ENCODE measurements at regions not wholly inside any gene's neighbourhood (a gene's known extent, or its start where the extent isn't known, plus 50 kb on each side); places are given as distances from the start of the nearest gene placed in this dataset.

- H2BK15ac ChIP-seq (ENCODE audit: low read length), result 0 out of 2 replicates have a peak overlapping the region, but pooled peaks have one; percentile 12
- H4K5ac ChIP-seq (ENCODE audit: insufficient read length, low read depth, low read length), result no peak overlapping the region
- DNase-seq (ENCODE audit: low read depth in 1 of 2, low spot score in 2 of 2) (no peak), FAIRE-seq (no peak)
- peaks cover 0 to 1% (median 0%) of the 10 kb centered on the region in 4 experiments; a peak in 2 of 7 replicates for H3K27me3 ChIP-seq (replicated peaks in 1 of 4; ENCODE audit: control insufficient read depth in 3 of 4, extremely low read depth in 1 of 4, insufficient read depth in 3 of 4, low read length in 3 of 4)
- no peak overlapping the region for H3K4me3 ChIP-seq (ENCODE audit: extremely low read depth in 1 of 4, insufficient read depth in 2 of 4, low read depth in 3 of 4, low read length in 4 of 4)
- no peak overlapping the region for H4K8ac ChIP-seq (ENCODE audit: extremely low read depth, insufficient read depth, low read length)
- no peak overlapping the region for H4K91ac ChIP-seq (replicated peaks; ENCODE audit: insufficient read length, low read length)
- H3K23me2 ChIP-seq (ENCODE audit: low read depth, low read length), result 0 out of 2 replicates have a peak, but pooled peaks cover 4% of the 10 kb centered on the region
- no peaks in the 10 kb centered on the region for H4K20me1 ChIP-seq (replicated peaks in 1 of 2; ENCODE audit: control insufficient read depth in 1 of 2, insufficient read depth in 2 of 2, low read length in 2 of 2)
- no peak overlapping the region for H3K14ac ChIP-seq (ENCODE audit: insufficient read length)
- no peak overlapping the region for H3K4ac ChIP-seq (replicated peaks; ENCODE audit: insufficient read length, low read depth, low read length)
- no peak overlapping the region for H2AFZ ChIP-seq (ENCODE audit: low read length)
- WGBS, 2 experiments (ENCODE audit: extremely low coverage in 1 of 2, insufficient coverage in 1 of 2, insufficient read length in 1 of 2, insufficient replicate concordance in 2 of 2, low coverage in 1 of 2, low lambda C conversion rate in 2 of 2, missing lambda C conversion rate in 1 of 2), result 93% methylated on average over 3 of the region's 3 CpGs; no CpG with 5 or more reads in 1 of the 2 experiments
- no peak overlapping the region for H2BK5ac ChIP-seq (ENCODE audit: low read depth, low read length)
- H3K79me2 ChIP-seq (ENCODE audit: control insufficient read depth in 1 of 2, insufficient read depth in 2 of 2, low read length in 2 of 2), result no peaks in the 10 kb centered on the region
- no peak overlapping the region for H3K27ac ChIP-seq (ENCODE audit: low read depth, low read length)
- no peak overlapping the region for H3K23ac ChIP-seq (ENCODE audit: insufficient read length)
- ChIA-PET CTCF (ENCODE audit: partially characterized antibody) (interaction anchor here (0.8 kb wide), 1 partner anchor 37 kb away, joined by 3 read pairs; no protein-coding TSS in a partner anchor), POLR2A (ENCODE audit: partially characterized antibody) (no interaction called here)
- no peak overlapping the region for H3K4me2 ChIP-seq (ENCODE audit: insufficient read depth in 1 of 2, low read depth in 2 of 2, low read length in 2 of 2)
- no peak overlapping the region for H2BK20ac ChIP-seq (ENCODE audit: low read length)
- no peak overlapping the region for H3K9ac ChIP-seq (replicated peaks in 1 of 4; ENCODE audit: extremely low read depth in 1 of 4, low read depth in 3 of 4, low read length in 3 of 4)
- H3K79me1 ChIP-seq (ENCODE audit: low read depth, low read length), result no peaks in the 10 kb centered on the region
- 0 out of 8 replicates have a peak, but pooled peaks cover 0 to 3% (median 0%) of the 10 kb centered on the region in 4 experiments for H3K36me3 ChIP-seq (ENCODE audit: control insufficient read depth in 2 of 4, insufficient read depth in 4 of 4, low read length in 3 of 4)
- no peak overlapping the region for H3K18ac ChIP-seq (ENCODE audit: extremely low read depth, low read length)
- H3K4me1 ChIP-seq (replicated peaks in 1 of 4; ENCODE audit: control insufficient read depth in 3 of 4, insufficient read depth in 4 of 4, low read length in 3 of 4), result peaks cover 0 to 3% (median 0%) of the 10 kb centered on the region in 4 experiments; a peak in 1 of 7 replicates
- H3K9me3 ChIP-seq (ENCODE audit: insufficient read depth in 2 of 2, low read depth in 1 of 2, low read length in 1 of 2), result peaks cover 0 to 5% of the 10 kb centered on the region in 2 experiments; a peak in 2 of 4 replicates
- H2BK12ac ChIP-seq (ENCODE audit: low read depth, low read length), result no peak overlapping the region
- no peak overlapping the region for H3K56ac ChIP-seq (replicated peaks; ENCODE audit: insufficient read length, low read depth, low read length)
- no peak overlapping the region for H2AK5ac ChIP-seq (ENCODE audit: low read depth, low read length)
- H2BK120ac ChIP-seq (replicated peaks; ENCODE audit: low read depth, low read length), result no peak overlapping the region
- no peak for TF ChIP-seq JUND (IDR thresholded peaks at IDR 0.05; ENCODE audit: low read length)
- no peak for TF ChIP-seq SP1 (IDR thresholded peaks at IDR 0.05; ENCODE audit: low read depth, low read length)
These were observed 101.6 kb downstream of the BCL2L11 start for GRCh38 chr2:111222204-111222866.

Measured in H1 (cell line).